K562 (cell line): ENCODE measurements at regions not wholly inside any gene's neighbourhood (a gene's known extent, or its start where the extent isn't known, plus 50 kb on each side); places are given as distances from the start of the nearest gene placed in this dataset.

Experiments
- ATAC-seq: fragments of 200-7000 bp; cut with Tn5 transposase; 3 replicates; pipeline ENCODE4 v1.9.1; 2020; ENCODE audit warnings: moderate library complexity
- BruUV-seq: library from RNA; stranded (reverse); fragments of 400-500 nt; replicated peaks from 2 replicates; lab custom pipeline; 2021; lab: Mats Ljungman, UMichigan
- CTCF ChIA-PET: fragments of 300-600 bp; formaldehyde crosslinking; extraction: SDS; loops from one replicate; lab custom pipeline; 2021; ENCODE audit warnings: low intra/inter-chr PET ratio; lab: Yijun Ruan, JAX
- POLR2A ChIA-PET: fragments of 300-600, 350-650 bp; sonication (Branson Sonifier 250); formaldehyde crosslinking; extraction: SDS; loops from one replicate; lab custom pipeline; 2021; ENCODE audit warnings: antibody characterized with exemption, inconsistent platforms; lab: Yijun Ruan, JAX
- DNase-seq, 4 experiments: peaks; one replicate each; pipeline versions ENCODE4 v3.0.0 to v3.0.0-alpha.2; 2011 to 2018; ENCODE audit warnings: low spot score in 3 of 4, mixed read lengths in 3 of 4; ENCODE audit errors: extremely low read depth in 1 of 4
- FAIRE-seq: peaks from 2 replicates; lab custom pipeline; 2011; peaks lifted over from hg19 to GRCh38; lab: Jason Lieb, UNC
- H2AFZ ChIP-seq: 2 replicates; pipeline ENCODE4 v1.6.0; 2011; ENCODE audit warnings: low read depth, low read length, control low read depth, inconsistent platforms
- H3K27ac ChIP-seq: fragments of 200-600 bp; 3 replicates; pipeline ENCODE4 v1.8.0; 2011; ENCODE audit warnings: low read depth, mild to moderate bottlenecking, control low read depth, inconsistent platforms, low read length, moderate library complexity, mixed read lengths; ENCODE audit errors: extremely low read depth
- H3K27me3 ChIP-seq, 2 experiments: fragments of 300-600 bp in 1 of 2; 2 replicates in 1 of 2; 3 replicates in 1 of 2; pipeline versions ENCODE4 v1.6.0 to v1.8.0; 2011; ENCODE audit warnings: inconsistent platforms in 2 of 2, low read length in 2 of 2, mild to moderate bottlenecking in 1 of 2, mixed read lengths in 1 of 2, moderate library complexity in 1 of 2; ENCODE audit not compliant: control insufficient read depth in 2 of 2, insufficient read depth in 2 of 2
- H3K36me3 ChIP-seq: fragments of 300-600 bp; 3 replicates; pipeline ENCODE4 v1.8.0; 2011; ENCODE audit warnings: mild to moderate bottlenecking, low read length, inconsistent platforms; ENCODE audit not compliant: control insufficient read depth, insufficient read depth
- H3K4me1 ChIP-seq, 2 experiments: fragments of 200-600 bp in 1 of 2; replicated peaks in 1 of 2; 2 replicates in 1 of 2; 3 replicates in 1 of 2; pipeline versions ENCODE4 v1.5.1 to v1.8.0; 2011; ENCODE audit warnings: inconsistent platforms in 2 of 2, low read length in 2 of 2, mild to moderate bottlenecking in 1 of 2, mixed read lengths in 1 of 2, moderate library complexity in 1 of 2; ENCODE audit not compliant: control insufficient read depth in 2 of 2, insufficient read depth in 2 of 2
- H3K4me2 ChIP-seq: 2 replicates; pipeline ENCODE4 v1.6.1; 2011; ENCODE audit warnings: low read length, control low read depth, inconsistent platforms, mixed read lengths; ENCODE audit not compliant: insufficient read depth
- H3K4me3 ChIP-seq: fragments of 200-600 bp; sonication (generic), shearing (Covaris generic); 2 replicates; pipeline ENCODE4 v1.5.1; 2016; ENCODE audit warnings: control low read depth, inconsistent platforms
- H3K79me2 ChIP-seq: fragments of 200-600 bp; 3 replicates; pipeline ENCODE4 v1.8.0; 2011; ENCODE audit warnings: low read length, inconsistent platforms; ENCODE audit not compliant: control insufficient read depth, insufficient read depth
- H3K9ac ChIP-seq, 2 experiments: 2 replicates each; pipeline versions ENCODE4 v1.6.0 to v1.6.1; 2011; ENCODE audit warnings: low read depth in 2 of 2, low read length in 2 of 2, control low read depth in 1 of 2, inconsistent platforms in 1 of 2, mild to moderate bottlenecking in 1 of 2, mixed read lengths in 1 of 2; ENCODE audit not compliant: insufficient read depth in 1 of 2
- H3K9me1 ChIP-seq: one replicate; pipeline ENCODE4 v1.6.0; 2011; ENCODE audit warnings: inconsistent platforms, mild to moderate bottlenecking, low read length, moderate library complexity; ENCODE audit not compliant: control insufficient read depth, insufficient read depth
- H3K9me3 ChIP-seq: replicated peaks from 2 replicates; pipeline ENCODE4 v1.5.1; 2011; ENCODE audit warnings: low read depth, low read length, inconsistent platforms; ENCODE audit not compliant: control insufficient read depth, insufficient read depth
- H4K20me1 ChIP-seq: replicated peaks from 2 replicates; pipeline ENCODE4 v1.6.1; 2011; ENCODE audit warnings: low read length, inconsistent platforms, mixed read lengths; ENCODE audit not compliant: control insufficient read depth, insufficient read depth
- KLF16 ChIP-seq: IDR thresholded peaks from 2 replicates; pipeline ENCODE4 v1.6.1; 2016; ENCODE audit warnings: antibody characterized with exemption
- PRMT5 ChIP-seq: sonication (generic); formaldehyde crosslinking; IDR thresholded peaks from 2 replicates; pipeline ENCODE4 v1.5.0; 2020; ENCODE audit warnings: missing genetic modification reagents
- RAD21 ChIP-seq, 2 experiments: fragments of 250-450 bp in 1 of 2; fragments of 450-650 bp in 1 of 2; sonication (Bioruptor Pico) in 1 of 2; formaldehyde crosslinking in 1 of 2; IDR thresholded peaks in 1 of 2; conservative IDR thresholded peaks in 1 of 2; 2 replicates each; pipeline versions ENCODE4 v1.4.0 to v1.8.0; 2020 to 2022; ENCODE audit warnings: mild to moderate bottlenecking in 2 of 2, moderate library complexity in 1 of 2
- TOE1 ChIP-seq, 2 experiments: fragments of 450-650 bp in 1 of 2; sonication (generic) in 1 of 2; formaldehyde crosslinking in 1 of 2; IDR thresholded peaks; 2 replicates each; pipeline versions ENCODE4 v1.7.1 to v1.8.0; 2016 to 2022; ENCODE audit warnings: borderline replicate concordance in 2 of 2, mild to moderate bottlenecking in 2 of 2, antibody characterized with exemption in 1 of 2, inconsistent platforms in 1 of 2, low read depth in 1 of 2, missing genetic modification reagents in 1 of 2, moderate library complexity in 1 of 2
- WGBS: fragments of 100-300 bp; shearing (Covaris generic); methylation state at CpG from one replicate; pipeline ENCODE4 v1.1.6; 2016; ENCODE audit warnings: low coverage, mixed read lengths; ENCODE audit not compliant: insufficient coverage; ENCODE audit errors: missing lambda C conversion rate; 5-methylcytosine and 5-hydroxymethylcytosine counted together
- in situ Hi-C: fragments of 300-500 bp; cut with MboI; formaldehyde crosslinking; loops from 4 replicates; pipeline ENCODE4 v1.15.0; 2018; ENCODE audit warnings: inconsistent platforms, mixed read lengths
- intact Hi-C: fragments of 100-400 bp; cut with micrococcal nuclease; formaldehyde crosslinking; loops from 2 replicates; pipeline ENCODE4 v1.14.2; 2022
- TF ChIP-seq, protein P1 (sequence below), 3 experiments: IDR thresholded peaks in 2 of 3; conservative IDR thresholded peaks in 1 of 3; 2 replicates each; pipeline ENCODE4 v1.5.1; 2011 to 2012; ENCODE audit warnings: low read length in 3 of 3, mild to moderate bottlenecking in 3 of 3, control low read depth in 2 of 3, improper control_type of control experiment in 1 of 3, inconsistent platforms in 1 of 3, low read depth in 1 of 3, mixed read lengths in 1 of 3, moderate library complexity in 1 of 3; ENCODE audit not compliant: insufficient read depth in 2 of 3

DNA sequence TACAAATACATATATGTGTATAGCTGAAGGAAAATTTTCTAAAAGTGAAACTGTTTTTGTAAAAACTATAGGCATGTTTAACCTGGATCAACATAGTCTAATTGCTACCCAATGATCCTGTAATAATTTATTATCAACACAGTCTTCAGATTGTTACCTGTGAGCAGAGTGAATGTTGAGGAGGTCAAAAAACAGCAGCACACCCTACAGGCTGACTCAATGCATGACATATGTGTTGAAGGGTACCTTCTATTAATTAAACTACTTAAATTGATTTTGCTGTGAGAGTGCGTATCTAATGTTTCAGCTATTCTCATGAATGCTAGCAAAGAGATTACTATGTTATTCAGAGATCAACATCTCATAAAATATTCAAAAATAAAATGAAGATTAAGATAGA lies 411.4 kb downstream of the TNS3 start:
- FAIRE-seq (no peak), DNase-seq (no peak), ATAC-seq (peak; percentile 66)
- H3K27ac ChIP-seq: no peak overlapping the region
- H3K9me3 ChIP-seq: no peaks in the 10 kb centered on the region
- no peaks in the 10 kb centered on the region for H3K79me2 ChIP-seq
- no peak overlapping the region for H3K4me3 ChIP-seq
- intact Hi-C loops: no loop called here
- ChIA-PET CTCF (no interaction called here), POLR2A (no interaction called here)
- TF ChIP-seq RAD21 (CRISPR knock-in tag; conservative IDR thresholded peaks at IDR 0.05 in 1 of 2, IDR thresholded peaks at IDR 0.05 in 1 of 2): peak in 1 of 2 experiments; percentile 14; a peak in 1 of 4 replicates
- TF ChIP-seq PRMT5 (CRISPR knock-in tag): no peak
- no peak for TF ChIP-seq KLF16
- TF ChIP-seq, protein P1, sequence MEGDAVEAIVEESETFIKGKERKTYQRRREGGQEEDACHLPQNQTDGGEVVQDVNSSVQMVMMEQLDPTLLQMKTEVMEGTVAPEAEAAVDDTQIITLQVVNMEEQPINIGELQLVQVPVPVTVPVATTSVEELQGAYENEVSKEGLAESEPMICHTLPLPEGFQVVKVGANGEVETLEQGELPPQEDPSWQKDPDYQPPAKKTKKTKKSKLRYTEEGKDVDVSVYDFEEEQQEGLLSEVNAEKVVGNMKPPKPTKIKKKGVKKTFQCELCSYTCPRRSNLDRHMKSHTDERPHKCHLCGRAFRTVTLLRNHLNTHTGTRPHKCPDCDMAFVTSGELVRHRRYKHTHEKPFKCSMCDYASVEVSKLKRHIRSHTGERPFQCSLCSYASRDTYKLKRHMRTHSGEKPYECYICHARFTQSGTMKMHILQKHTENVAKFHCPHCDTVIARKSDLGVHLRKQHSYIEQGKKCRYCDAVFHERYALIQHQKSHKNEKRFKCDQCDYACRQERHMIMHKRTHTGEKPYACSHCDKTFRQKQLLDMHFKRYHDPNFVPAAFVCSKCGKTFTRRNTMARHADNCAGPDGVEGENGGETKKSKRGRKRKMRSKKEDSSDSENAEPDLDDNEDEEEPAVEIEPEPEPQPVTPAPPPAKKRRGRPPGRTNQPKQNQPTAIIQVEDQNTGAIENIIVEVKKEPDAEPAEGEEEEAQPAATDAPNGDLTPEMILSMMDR (IDR thresholded peaks at IDR 0.05 in 2 of 3, conservative IDR thresholded peaks at IDR 0.05 in 1 of 3; ENCODE audit: insufficient read depth in 2 of 3, low read depth in 1 of 3, low read length in 3 of 3): peak in 2 of 3 experiments; percentile 14 to 25; a peak in 1 of 6 replicates
- no peak for TF ChIP-seq TOE1 (IDR thresholded peaks at IDR 0.05; ENCODE audit: borderline replicate concordance)
- TF ChIP-seq TOE1 (CRISPR knock-in tag; IDR thresholded peaks at IDR 0.05; ENCODE audit: borderline replicate concordance, low read depth): no peak
- no TSS peak for BruUV-seq
- H3K9me1 ChIP-seq: no peaks in the 10 kb centered on the region
- no peak overlapping the region for H3K9ac ChIP-seq
- 0% methylated on average over 1 of the region's 1 CpG for WGBS
- no peaks in the 10 kb centered on the region for H3K27me3 ChIP-seq
- no peak overlapping the region for H2AFZ ChIP-seq
- H4K20me1 ChIP-seq: no peaks in the 10 kb centered on the region
- in situ Hi-C loops: no loop called here
- no peaks in the 10 kb centered on the region for H3K4me1 ChIP-seq
- no peaks in the 10 kb centered on the region for H3K36me3 ChIP-seq
- H3K4me2 ChIP-seq: no peak overlapping the region
